ENCODE measurements at regions not wholly inside any gene's neighbourhood (a gene's known extent, or its start where the extent isn't known, plus 50 kb on each side); places are given as distances from the start of the nearest gene placed in this dataset.

DNA sequence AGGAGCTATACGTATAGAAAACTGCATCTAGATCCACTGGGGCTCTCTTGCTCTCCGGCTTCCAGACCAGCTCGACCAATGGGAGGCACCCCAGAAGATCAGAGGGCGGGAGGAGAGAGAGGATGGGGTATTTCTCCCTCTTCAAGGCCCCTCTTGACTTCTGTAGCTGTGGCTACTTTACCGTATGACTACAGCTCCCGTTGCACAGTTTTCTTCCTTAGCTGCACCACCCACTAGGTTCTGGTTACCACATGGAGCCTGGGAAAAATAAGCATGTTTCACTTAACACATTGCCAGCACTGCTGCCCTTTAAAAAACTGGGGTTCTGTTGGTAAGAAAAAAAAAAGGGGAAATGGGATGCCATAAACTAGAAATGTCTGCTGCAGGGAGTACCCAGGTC lies 214.4 kb downstream of the TBX5 start:
- no peak for DNase-seq (ENCODE audit: low spot score in 2 of 2)
- no peaks in the 10 kb centered on the region for H3K36me3 ChIP-seq
- no peaks in the 10 kb centered on the region for H3K4me1 ChIP-seq
- TF ChIP-seq, protein P1, sequence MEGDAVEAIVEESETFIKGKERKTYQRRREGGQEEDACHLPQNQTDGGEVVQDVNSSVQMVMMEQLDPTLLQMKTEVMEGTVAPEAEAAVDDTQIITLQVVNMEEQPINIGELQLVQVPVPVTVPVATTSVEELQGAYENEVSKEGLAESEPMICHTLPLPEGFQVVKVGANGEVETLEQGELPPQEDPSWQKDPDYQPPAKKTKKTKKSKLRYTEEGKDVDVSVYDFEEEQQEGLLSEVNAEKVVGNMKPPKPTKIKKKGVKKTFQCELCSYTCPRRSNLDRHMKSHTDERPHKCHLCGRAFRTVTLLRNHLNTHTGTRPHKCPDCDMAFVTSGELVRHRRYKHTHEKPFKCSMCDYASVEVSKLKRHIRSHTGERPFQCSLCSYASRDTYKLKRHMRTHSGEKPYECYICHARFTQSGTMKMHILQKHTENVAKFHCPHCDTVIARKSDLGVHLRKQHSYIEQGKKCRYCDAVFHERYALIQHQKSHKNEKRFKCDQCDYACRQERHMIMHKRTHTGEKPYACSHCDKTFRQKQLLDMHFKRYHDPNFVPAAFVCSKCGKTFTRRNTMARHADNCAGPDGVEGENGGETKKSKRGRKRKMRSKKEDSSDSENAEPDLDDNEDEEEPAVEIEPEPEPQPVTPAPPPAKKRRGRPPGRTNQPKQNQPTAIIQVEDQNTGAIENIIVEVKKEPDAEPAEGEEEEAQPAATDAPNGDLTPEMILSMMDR (IDR thresholded peaks at IDR 0.05) = no peak
- TF ChIP-seq POLR2AphosphoS5 (IDR thresholded peaks at IDR 0.05) = no peak
- TF ChIP-seq EP300 (IDR thresholded peaks at IDR 0.05) = no peak
- no peak for TF ChIP-seq POLR2A (IDR thresholded peaks at IDR 0.05)
- WGBS = 29% methylated on average over 6 of the region's 6 CpGs
- no peak overlapping the region for H3K27ac ChIP-seq
- H3K27me3 ChIP-seq = peaks cover 26% of the 10 kb centered on the region
- no peak overlapping the region for H3K4me3 ChIP-seq
- H3K9me3 ChIP-seq = no peaks in the 10 kb centered on the region

DNA sequence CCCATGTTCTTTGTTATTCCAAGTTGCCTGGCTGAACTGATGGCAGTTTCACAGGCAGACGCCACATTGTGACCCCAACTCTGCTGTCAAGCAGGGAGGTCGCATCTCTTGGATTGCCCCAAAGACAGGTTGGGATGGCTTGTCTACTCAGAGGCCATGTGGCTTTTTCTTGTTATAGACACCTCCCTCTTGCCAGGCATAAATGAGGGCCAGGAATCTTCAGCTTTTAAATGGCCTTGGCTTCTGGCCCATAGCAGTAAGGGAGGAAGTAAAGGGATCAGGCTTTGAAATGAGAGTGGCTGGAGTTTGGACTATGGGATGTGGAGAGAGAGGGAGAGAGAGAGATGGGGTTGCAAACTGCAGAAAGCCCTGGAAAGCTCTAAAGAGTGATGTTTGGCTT lies 215.0 kb downstream of the TBX5 start:
- peaks cover 28% of the 10 kb centered on the region for H3K27me3 ChIP-seq
- H3K4me3 ChIP-seq = no peak overlapping the region
- H3K36me3 ChIP-seq = no peaks in the 10 kb centered on the region
- WGBS = 92% methylated on average over 2 of the region's 2 CpGs
- no peaks in the 10 kb centered on the region for H3K9me3 ChIP-seq
- no peaks in the 10 kb centered on the region for H3K4me1 ChIP-seq
- H3K27ac ChIP-seq = no peak overlapping the region
- DNase-seq (ENCODE audit: low spot score in 2 of 2) = no peak
- TF ChIP-seq POLR2AphosphoS5 (IDR thresholded peaks at IDR 0.05) = no peak
- TF ChIP-seq, protein P1 (IDR thresholded peaks at IDR 0.05) = no peak
- no peak for TF ChIP-seq EP300 (IDR thresholded peaks at IDR 0.05)
- no peak for TF ChIP-seq POLR2A (IDR thresholded peaks at IDR 0.05)

DNA sequence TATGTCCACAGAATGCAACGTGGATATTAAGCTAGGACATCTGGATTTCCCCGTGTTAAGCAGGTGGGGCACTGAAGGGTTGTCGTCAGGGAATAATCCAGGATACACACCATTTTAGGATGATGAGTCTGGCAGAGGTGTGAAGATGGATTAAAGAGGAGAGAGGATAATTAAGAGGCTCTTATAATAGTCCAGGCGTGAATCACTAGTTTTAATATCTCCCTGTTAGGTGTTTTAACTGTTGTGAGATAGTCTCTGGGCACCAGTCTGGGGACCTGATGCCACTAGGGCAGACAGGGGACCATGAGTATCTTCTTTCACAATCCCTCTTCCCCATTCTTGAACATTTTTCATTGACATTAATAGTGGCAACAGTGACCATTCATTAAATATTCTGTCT lies 216.7 kb downstream of the TBX5 start:
- 90% methylated on average over 4 of the region's 4 CpGs for WGBS
- Histone ChIP-seq H3K4me3 (no peak overlapping the region), H3K9me3 (no peaks in the 10 kb centered on the region), H3K36me3 (no peaks in the 10 kb centered on the region), H3K27ac (no peak overlapping the region), H3K4me1 (no peaks in the 10 kb centered on the region), H3K27me3 (peaks cover 35% of the 10 kb centered on the region)
- TF ChIP-seq POLR2A (IDR thresholded peaks at IDR 0.05) (no peak), POLR2AphosphoS5 (IDR thresholded peaks at IDR 0.05) (no peak), EP300 (IDR thresholded peaks at IDR 0.05) (no peak)
- TF ChIP-seq, protein P1 (IDR thresholded peaks at IDR 0.05) = no peak
- no peak for DNase-seq (ENCODE audit: low spot score in 2 of 2)

DNA sequence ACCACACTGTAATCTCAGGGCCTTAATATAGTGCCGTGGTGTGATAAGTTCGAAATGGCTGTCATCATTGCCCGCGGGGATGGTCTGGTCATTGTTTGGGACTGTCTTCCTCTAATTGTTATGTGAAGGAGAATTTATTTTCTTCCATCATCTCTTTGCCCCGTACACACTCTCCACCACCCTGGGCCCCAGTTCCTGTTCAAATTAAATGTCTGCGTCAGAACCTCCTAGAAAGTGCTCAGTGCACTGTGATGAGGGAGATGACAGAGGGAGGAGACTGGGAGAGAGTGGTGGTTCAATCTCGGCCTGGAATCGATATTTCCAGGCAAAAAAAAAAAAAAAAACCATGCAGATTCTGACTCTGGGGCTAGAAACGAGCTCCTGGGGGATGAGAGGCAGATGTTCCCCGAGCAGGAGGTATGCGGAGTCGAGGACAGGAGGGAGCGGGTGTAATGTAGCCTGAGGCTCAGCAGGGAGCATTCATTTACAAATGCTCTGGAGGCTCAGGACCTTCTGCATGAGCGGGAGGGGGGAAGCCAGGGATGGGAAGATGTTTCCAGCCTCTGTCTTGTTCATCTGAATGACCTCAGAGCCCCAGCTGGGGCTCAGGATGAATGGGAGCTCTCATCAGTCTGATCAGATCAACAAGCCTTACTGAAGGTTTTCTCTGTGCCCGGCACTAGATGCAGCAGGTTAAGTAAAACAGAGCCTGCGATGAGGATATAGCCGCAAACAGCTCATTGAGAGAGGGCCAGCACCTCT lies 219.5 kb downstream of the TBX5 start:
- H3K9me3 ChIP-seq = no peaks in the 10 kb centered on the region
- 39% methylated on average over 17 of the region's 17 CpGs for WGBS
- DNase-seq (ENCODE audit: low spot score in 2 of 2) = no peak
- no peak overlapping the region for H3K4me3 ChIP-seq
- H3K4me1 ChIP-seq = no peaks in the 10 kb centered on the region
- no peak overlapping the region for H3K27ac ChIP-seq
- H3K36me3 ChIP-seq = no peaks in the 10 kb centered on the region
- peaks cover 33% of the 10 kb centered on the region for H3K27me3 ChIP-seq
- TF ChIP-seq POLR2A (IDR thresholded peaks at IDR 0.05) (no peak), EP300 (IDR thresholded peaks at IDR 0.05) (no peak), POLR2AphosphoS5 (IDR thresholded peaks at IDR 0.05) (no peak)
- TF ChIP-seq, protein P1 (IDR thresholded peaks at IDR 0.05) = no peak

DNA sequence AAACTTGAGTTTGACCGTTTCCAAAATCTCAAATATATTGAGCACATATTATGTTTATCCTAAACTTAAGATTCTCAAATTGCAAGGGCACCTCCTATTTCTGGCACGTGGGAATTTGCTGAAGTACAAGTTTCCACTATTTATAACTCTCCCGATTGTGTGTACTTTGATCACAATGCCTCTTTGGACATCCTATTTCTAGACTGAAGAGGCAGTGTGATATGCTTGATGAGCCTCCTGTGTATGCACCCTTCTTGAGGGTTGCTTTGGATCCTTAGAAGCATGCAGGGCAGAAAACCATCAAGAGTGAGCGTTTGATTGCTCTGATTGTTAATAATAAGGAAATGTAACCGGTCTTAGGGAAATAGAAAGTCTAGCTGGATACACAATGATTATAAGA lies 218.9 kb upstream of the RBM19 start:
- no peaks in the 10 kb centered on the region for H3K4me1 ChIP-seq
- no peak for TF ChIP-seq EP300 (IDR thresholded peaks at IDR 0.05)
- TF ChIP-seq POLR2AphosphoS5 (IDR thresholded peaks at IDR 0.05) = no peak
- TF ChIP-seq, protein P1 (IDR thresholded peaks at IDR 0.05) = no peak
- no peak for TF ChIP-seq POLR2A (IDR thresholded peaks at IDR 0.05)
- no peaks in the 10 kb centered on the region for H3K9me3 ChIP-seq
- no peak for DNase-seq (ENCODE audit: low spot score in 2 of 2)
- H3K36me3 ChIP-seq = no peaks in the 10 kb centered on the region
- no peak overlapping the region for H3K27ac ChIP-seq
- no peak overlapping the region for H3K4me3 ChIP-seq
- WGBS = 80% methylated on average over 5 of the region's 5 CpGs
- H3K27me3 ChIP-seq = peaks cover 24% of the 10 kb centered on the region
